ENCODE measurements at regions not wholly inside any gene's neighbourhood (a gene's known extent, or its start where the extent isn't known, plus 50 kb on each side); places are given as distances from the start of the nearest gene placed in this dataset.

DNA sequence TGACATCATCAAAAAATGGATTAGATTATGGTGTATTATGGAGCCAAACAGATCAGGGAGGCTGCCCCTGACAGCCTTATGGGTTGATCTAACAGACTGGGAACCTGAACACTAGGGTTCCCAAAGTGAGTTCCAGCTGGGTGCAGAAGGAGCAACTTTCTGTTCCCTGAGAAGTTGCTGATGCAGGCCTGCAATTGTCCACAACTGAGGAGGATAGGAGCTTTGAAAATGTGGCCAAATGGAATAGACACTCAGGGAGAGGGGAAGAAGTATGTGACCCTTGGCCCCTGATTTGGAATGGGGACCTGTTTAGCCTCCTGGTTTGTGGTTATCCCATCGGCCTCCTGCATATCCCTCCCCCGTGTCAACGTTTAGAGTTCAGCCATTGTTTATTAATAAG is 262.2 kb upstream of the SKOR2 start:
- TF ChIP-seq, protein P1, sequence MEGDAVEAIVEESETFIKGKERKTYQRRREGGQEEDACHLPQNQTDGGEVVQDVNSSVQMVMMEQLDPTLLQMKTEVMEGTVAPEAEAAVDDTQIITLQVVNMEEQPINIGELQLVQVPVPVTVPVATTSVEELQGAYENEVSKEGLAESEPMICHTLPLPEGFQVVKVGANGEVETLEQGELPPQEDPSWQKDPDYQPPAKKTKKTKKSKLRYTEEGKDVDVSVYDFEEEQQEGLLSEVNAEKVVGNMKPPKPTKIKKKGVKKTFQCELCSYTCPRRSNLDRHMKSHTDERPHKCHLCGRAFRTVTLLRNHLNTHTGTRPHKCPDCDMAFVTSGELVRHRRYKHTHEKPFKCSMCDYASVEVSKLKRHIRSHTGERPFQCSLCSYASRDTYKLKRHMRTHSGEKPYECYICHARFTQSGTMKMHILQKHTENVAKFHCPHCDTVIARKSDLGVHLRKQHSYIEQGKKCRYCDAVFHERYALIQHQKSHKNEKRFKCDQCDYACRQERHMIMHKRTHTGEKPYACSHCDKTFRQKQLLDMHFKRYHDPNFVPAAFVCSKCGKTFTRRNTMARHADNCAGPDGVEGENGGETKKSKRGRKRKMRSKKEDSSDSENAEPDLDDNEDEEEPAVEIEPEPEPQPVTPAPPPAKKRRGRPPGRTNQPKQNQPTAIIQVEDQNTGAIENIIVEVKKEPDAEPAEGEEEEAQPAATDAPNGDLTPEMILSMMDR (conservative IDR thresholded peaks at IDR 0.05; ENCODE audit: low read length) = no peak
- TF ChIP-seq EZH2phosphoT487 (IDR thresholded peaks at IDR 0.05; ENCODE audit: borderline replicate concordance, low read depth, low read length) = no peak
